Activated CD4-positive, alpha-beta T cell treated with anti-CD3 and anti-CD28 coated beads, Interleukin-2, amount 50 U/mL, for 48 hours (primary cell): ENCODE measurements at regions not wholly inside any gene's neighbourhood (a gene's known extent, or its start where the extent isn't known, plus 50 kb on each side); places are given as distances from the start of the nearest gene placed in this dataset.
"Not testable (repeated sequence)": the region's sequence is repeated elsewhere in the genome, so short reads cannot be mapped to it uniquely, and the experiment has no call there.

Source experiments
- DNase-seq, 2 experiments: peaks; one replicate each; pipeline ENCODE4 v3.0.0-alpha.2; 2020

- no peak for DNase-seq
Observed at GRCh38 chr2:5594249-5594695, 97.9 kb upstream of the SOX11 start.

- no peak for DNase-seq
Observed at GRCh38 chr2:5596868-5597267, 95.3 kb upstream of the SOX11 start.

GRCh38 chr2:5598156-5598555 lies 94.0 kb upstream of the SOX11 start:
- no peak for DNase-seq

GRCh38 chr2:5609201-5609600 lies 83.0 kb upstream of the SOX11 start:
- no peak for DNase-seq

- DNase-seq, result no peak
Observed at GRCh38 chr2:5612666-5613065, 79.5 kb upstream of the SOX11 start.

- no peak for DNase-seq
Observed at GRCh38 chr2:5616019-5616418, 76.2 kb upstream of the SOX11 start.

GRCh38 chr2:5617358-5617757 lies 74.8 kb upstream of the SOX11 start:
- DNase-seq, result no peak

- DNase-seq, result no peak
Observed at GRCh38 chr2:5617796-5618195, 74.4 kb upstream of the SOX11 start.

GRCh38 chr2:5618271-5618670 lies 73.9 kb upstream of the SOX11 start:
- DNase-seq, result no peak

- DNase-seq, result not testable (repeated sequence)
Observed at GRCh38 chr2:5625556-5626065, 66.6 kb upstream of the SOX11 start.

GRCh38 chr2:5628484-5628883 lies 63.7 kb upstream of the SOX11 start:
- not testable (repeated sequence) for DNase-seq

GRCh38 chr2:5629510-5629909 lies 62.7 kb upstream of the SOX11 start:
- not testable (repeated sequence) for DNase-seq

- not testable (repeated sequence) for DNase-seq
Observed at GRCh38 chr2:5637051-5637450, 55.1 kb upstream of the SOX11 start.
